ENCODE measurements at regions not wholly inside any gene's neighbourhood (a gene's known extent, or its start where the extent isn't known, plus 50 kb on each side); places are given as distances from the start of the nearest gene placed in this dataset.
"Not testable (repeated sequence)": the region's sequence is repeated elsewhere in the genome, so short reads cannot be mapped to it uniquely, and the experiment has no call there.

GRCh38 chr17:21573961-21574610, 118.2 kb upstream of the KCNJ18 start:
- Mint-ChIP-seq H3K36me3 (ENCODE audit: low read depth) (no peaks in the 10 kb centered on the region), H3K27ac (no peak overlapping the region), H3K4me1 (ENCODE audit: low read depth) (no peaks in the 10 kb centered on the region), H3K9me3 (peaks cover 7% of the 10 kb centered on the region), H3K4me3 (peak overlapping the region; percentile 28), H3K27me3 (peaks cover 8% of the 10 kb centered on the region)
- ChIA-PET POLR2A (no interaction called here), CTCF (no interaction called here)
- intact Hi-C loops (cut with micrococcal nuclease), result no loop called here
- DNase-seq (peak; percentile 20), ATAC-seq (no peak)
- no peak for TF ChIP-seq CTCF (IDR thresholded peaks at IDR 0.05)

- CTCF ChIA-PET; POLR2A ChIA-PET; DNase-seq; H3K9me3 Mint-ChIP-seq; H3K36me3 Mint-ChIP-seq (ENCODE audit: low read depth); H3K27ac Mint-ChIP-seq; H3K4me3 Mint-ChIP-seq; ATAC-seq; H3K27me3 Mint-ChIP-seq; intact Hi-C loops (cut with micrococcal nuclease); H3K4me1 Mint-ChIP-seq (ENCODE audit: low read depth): not testable (repeated sequence)
Measured at GRCh38 chr17:21574611-21575255, 117.6 kb upstream of the KCNJ18 start.

GRCh38 chr17:21578783-21579182, 113.5 kb upstream of the KCNJ18 start:
- ATAC-seq; H3K4me1 Mint-ChIP-seq (ENCODE audit: low read depth); H3K9me3 Mint-ChIP-seq; H3K27ac Mint-ChIP-seq; H3K27me3 Mint-ChIP-seq; H3K4me3 Mint-ChIP-seq; CTCF ChIA-PET; DNase-seq; POLR2A ChIA-PET; H3K36me3 Mint-ChIP-seq (ENCODE audit: low read depth); intact Hi-C loops (cut with micrococcal nuclease): not testable (repeated sequence)

- no peak for TF ChIP-seq CTCF (IDR thresholded peaks at IDR 0.05)
- no peaks in the 10 kb centered on the region for H3K9me3 Mint-ChIP-seq
- intact Hi-C loops (cut with micrococcal nuclease), result no loop called here
- H3K27me3 Mint-ChIP-seq, result peaks cover 5% of the 10 kb centered on the region
- ATAC-seq (no peak), DNase-seq (no peak)
- H3K4me1 Mint-ChIP-seq (ENCODE audit: low read depth), result no peaks in the 10 kb centered on the region
- no peaks in the 10 kb centered on the region for H3K36me3 Mint-ChIP-seq (ENCODE audit: low read depth)
- H3K4me3 Mint-ChIP-seq, result no peak overlapping the region
- POLR2A ChIA-PET, result no interaction called here
- CTCF ChIA-PET, result no interaction called here
- no peak overlapping the region for H3K27ac Mint-ChIP-seq
Measured at GRCh38 chr17:21592774-21593173, 99.5 kb upstream of the KCNJ18 start.

- H3K4me3 Mint-ChIP-seq; CTCF ChIA-PET; H3K27me3 Mint-ChIP-seq; ATAC-seq; DNase-seq; H3K4me1 Mint-ChIP-seq (ENCODE audit: low read depth); POLR2A ChIA-PET; H3K27ac Mint-ChIP-seq; H3K9me3 Mint-ChIP-seq; intact Hi-C loops (cut with micrococcal nuclease); H3K36me3 Mint-ChIP-seq (ENCODE audit: low read depth): not testable (repeated sequence)
Measured at GRCh38 chr17:21593452-21594105, 98.7 kb upstream of the KCNJ18 start.

GRCh38 chr17:21595086-21595485, 97.2 kb upstream of the KCNJ18 start:
- ChIA-PET CTCF (no interaction called here), POLR2A (no interaction called here)
- no peaks in the 10 kb centered on the region for H3K9me3 Mint-ChIP-seq
- intact Hi-C loops (cut with micrococcal nuclease), result no loop called here
- H3K4me3 Mint-ChIP-seq, result no peak overlapping the region
- no peaks in the 10 kb centered on the region for H3K4me1 Mint-ChIP-seq (ENCODE audit: low read depth)
- ATAC-seq, result no peak
- peaks cover 6% of the 10 kb centered on the region for H3K27me3 Mint-ChIP-seq
- no peaks in the 10 kb centered on the region for H3K36me3 Mint-ChIP-seq (ENCODE audit: low read depth)
- H3K27ac Mint-ChIP-seq, result no peak overlapping the region
- DNase-seq, result no peak
- TF ChIP-seq CTCF (IDR thresholded peaks at IDR 0.05), result no peak
